ENCODE measurements at regions not wholly inside any gene's neighbourhood (a gene's known extent, or its start where the extent isn't known, plus 50 kb on each side); places are given as distances from the start of the nearest gene placed in this dataset.

DNA sequence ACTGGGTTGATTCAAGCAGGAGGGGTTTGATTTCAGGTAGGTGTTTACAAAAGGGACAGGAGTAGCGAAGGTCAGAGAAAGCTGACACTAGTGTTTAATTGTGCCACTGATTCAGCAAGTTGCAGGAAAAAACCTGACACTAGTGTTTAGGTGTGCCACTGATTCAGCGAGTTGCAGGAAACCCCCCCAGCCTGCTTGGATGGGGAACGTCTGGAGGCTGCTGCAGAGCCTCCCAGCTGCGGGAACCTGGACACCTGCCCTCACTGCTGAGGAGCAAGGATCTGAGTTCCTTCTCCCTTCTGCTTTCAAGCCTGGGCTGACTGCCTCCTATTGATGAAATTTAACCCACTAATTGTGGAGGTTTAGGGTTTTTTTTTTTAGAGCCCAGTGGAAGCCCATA, 84.2 kb downstream of the AVPR1A start:
- TF ChIP-seq, protein P1, sequence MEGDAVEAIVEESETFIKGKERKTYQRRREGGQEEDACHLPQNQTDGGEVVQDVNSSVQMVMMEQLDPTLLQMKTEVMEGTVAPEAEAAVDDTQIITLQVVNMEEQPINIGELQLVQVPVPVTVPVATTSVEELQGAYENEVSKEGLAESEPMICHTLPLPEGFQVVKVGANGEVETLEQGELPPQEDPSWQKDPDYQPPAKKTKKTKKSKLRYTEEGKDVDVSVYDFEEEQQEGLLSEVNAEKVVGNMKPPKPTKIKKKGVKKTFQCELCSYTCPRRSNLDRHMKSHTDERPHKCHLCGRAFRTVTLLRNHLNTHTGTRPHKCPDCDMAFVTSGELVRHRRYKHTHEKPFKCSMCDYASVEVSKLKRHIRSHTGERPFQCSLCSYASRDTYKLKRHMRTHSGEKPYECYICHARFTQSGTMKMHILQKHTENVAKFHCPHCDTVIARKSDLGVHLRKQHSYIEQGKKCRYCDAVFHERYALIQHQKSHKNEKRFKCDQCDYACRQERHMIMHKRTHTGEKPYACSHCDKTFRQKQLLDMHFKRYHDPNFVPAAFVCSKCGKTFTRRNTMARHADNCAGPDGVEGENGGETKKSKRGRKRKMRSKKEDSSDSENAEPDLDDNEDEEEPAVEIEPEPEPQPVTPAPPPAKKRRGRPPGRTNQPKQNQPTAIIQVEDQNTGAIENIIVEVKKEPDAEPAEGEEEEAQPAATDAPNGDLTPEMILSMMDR (IDR thresholded peaks at IDR 0.05) = no peak
- no peak for TF ChIP-seq POLR2A (IDR thresholded peaks at IDR 0.05)

All from ovary (tissue), 3 donors.